GM23338 (cell line): ENCODE measurements at regions not wholly inside any gene's neighbourhood (a gene's known extent, or its start where the extent isn't known, plus 50 kb on each side); places are given as distances from the start of the nearest gene placed in this dataset.

Source experiments
- ATAC-seq: fragments of 200-7000 bp; cut with Tn5 transposase; 3 replicates; pipeline ENCODE4 v1.9.1; 2020
- DNase-seq: peaks from one replicate; pipeline ENCODE4 v3.0.0-alpha.2; 2015; ENCODE audit warnings: low spot score
- H2AFZ ChIP-seq: fragments of 200-600 bp; sonication (generic); 2 replicates; pipeline ENCODE4 v1.8.0; 2016; ENCODE audit warnings: antibody characterized with exemption, mild to moderate bottlenecking, moderate library complexity
- H3F3A ChIP-seq: fragments of 200-600 bp; sonication (generic); replicated peaks from 2 replicates; pipeline ENCODE4 v1.8.0; 2017; ENCODE audit warnings: antibody characterized with exemption, mixed run types, low read depth
- H3K27ac ChIP-seq: fragments of 200-600 bp; sonication (generic); 2 replicates; pipeline ENCODE4 v1.6.1; 2016; ENCODE audit warnings: low read depth
- H3K27me3 ChIP-seq: fragments of 200-600 bp; sonication (generic); 2 replicates; pipeline ENCODE4 v1.8.0; 2016; ENCODE audit warnings: mild to moderate bottlenecking, mixed run types, moderate library complexity; ENCODE audit not compliant: insufficient read depth
- H3K36me3 ChIP-seq: fragments of 200-600 bp; sonication (generic); 2 replicates; pipeline ENCODE4 v1.8.0; 2016; ENCODE audit warnings: mild to moderate bottlenecking; ENCODE audit not compliant: insufficient read depth
- H3K4me1 ChIP-seq: fragments of 200-600 bp; sonication (generic); 2 replicates; pipeline ENCODE4 v1.8.0; 2016; ENCODE audit warnings: mild to moderate bottlenecking, moderate library complexity; ENCODE audit not compliant: insufficient read depth
- H3K4me2 ChIP-seq: fragments of 200-600 bp; sonication (generic); 2 replicates; pipeline ENCODE4 v1.7.1; 2017; ENCODE audit warnings: mixed run types
- H3K4me3 ChIP-seq: fragments of 200-600 bp; sonication (generic); 2 replicates; pipeline ENCODE4 v1.6.1; 2016; ENCODE audit warnings: mixed run types
- H3K79me2 ChIP-seq: fragments of 200-600 bp; sonication (generic); replicated peaks from 2 replicates; pipeline ENCODE4 v1.8.0; 2017; ENCODE audit warnings: mild to moderate bottlenecking; ENCODE audit not compliant: insufficient read depth
- H3K9me2 ChIP-seq: fragments of 200-600 bp; sonication (generic); 2 replicates; pipeline ENCODE4 v1.8.0; 2017; ENCODE audit not compliant: insufficient read depth
- H4K20me1 ChIP-seq: fragments of 200-600 bp; sonication (generic); replicated peaks from 2 replicates; pipeline ENCODE4 v1.8.0; 2017; ENCODE audit warnings: mild to moderate bottlenecking; ENCODE audit not compliant: insufficient read depth
- H3K27ac Mint-ChIP-seq: 2 replicates; pipeline ENCODE4 v1.8.0; 2020; ENCODE audit warnings: inconsistent platforms, mild to moderate bottlenecking, moderate library complexity, mixed read lengths
- H3K27me3 Mint-ChIP-seq: 3 replicates; pipeline ENCODE4 v1.8.0; 2022; ENCODE audit warnings: low read depth, mild to moderate bottlenecking, moderate library complexity, mixed read lengths, inconsistent platforms; ENCODE audit not compliant: insufficient read depth, poor library complexity
- H3K36me3 Mint-ChIP-seq: 3 replicates; pipeline ENCODE4 v1.8.0; 2021; ENCODE audit warnings: low read depth, mild to moderate bottlenecking, inconsistent platforms, moderate library complexity, mixed read lengths
- H3K4me1 Mint-ChIP-seq: 3 replicates; pipeline ENCODE4 v1.8.0; 2020; ENCODE audit warnings: mild to moderate bottlenecking, inconsistent platforms, mixed read lengths
- H3K4me3 Mint-ChIP-seq: 3 replicates; pipeline ENCODE4 v1.8.0; 2021; ENCODE audit warnings: moderate library complexity, mild to moderate bottlenecking, inconsistent platforms, mixed read lengths
- H3K9me3 Mint-ChIP-seq: 3 replicates; pipeline ENCODE4 v1.8.0; 2020; ENCODE audit warnings: moderate library complexity, mild to moderate bottlenecking, inconsistent platforms, mixed read lengths
- NANOG ChIP-seq: IDR thresholded peaks from 2 replicates; pipeline ENCODE4 v1.6.1; 2016; ENCODE audit warnings: antibody characterized with exemption, borderline replicate concordance
- POLR2AphosphoS5 ChIP-seq: IDR thresholded peaks from 2 replicates; pipeline ENCODE4 v1.6.1; 2016; ENCODE audit warnings: antibody characterized with exemption, low read depth
- STAT1 ChIP-seq: IDR thresholded peaks from one replicate; pipeline ENCODE4 v1.6.1; 2016; ENCODE audit warnings: antibody characterized with exemption; ENCODE audit not compliant: unreplicated experiment
- ZNF114 ChIP-seq: fragments of 250-450 bp; sonication (Bioruptor Pico); IDR thresholded peaks from 2 replicates; pipeline ENCODE4 v1.5.0; 2020; ENCODE audit warnings: mild to moderate bottlenecking, moderate library complexity
- ZNF331 ChIP-seq: fragments of 250-450 bp; sonication (Bioruptor Pico); IDR thresholded peaks from 2 replicates; pipeline ENCODE4 v1.5.0; 2020; ENCODE audit warnings: low read depth, mild to moderate bottlenecking, moderate library complexity
- TF ChIP-seq, protein P1 (sequence below): fragments of 250-450 bp; sonication (Bioruptor Pico); IDR thresholded peaks from 2 replicates; pipeline ENCODE4 v1.5.0; 2020; ENCODE audit warnings: mild to moderate bottlenecking, moderate library complexity
- TF ChIP-seq, protein P2 (sequence below): IDR thresholded peaks from 2 replicates; pipeline ENCODE4 v1.6.1; 2016; ENCODE audit warnings: antibody characterized with exemption
- TF ChIP-seq, protein P3 (sequence below): IDR thresholded peaks from one replicate; pipeline ENCODE4 v1.6.1; 2018; ENCODE audit warnings: antibody characterized with exemption; ENCODE audit not compliant: unreplicated experiment

DNA sequence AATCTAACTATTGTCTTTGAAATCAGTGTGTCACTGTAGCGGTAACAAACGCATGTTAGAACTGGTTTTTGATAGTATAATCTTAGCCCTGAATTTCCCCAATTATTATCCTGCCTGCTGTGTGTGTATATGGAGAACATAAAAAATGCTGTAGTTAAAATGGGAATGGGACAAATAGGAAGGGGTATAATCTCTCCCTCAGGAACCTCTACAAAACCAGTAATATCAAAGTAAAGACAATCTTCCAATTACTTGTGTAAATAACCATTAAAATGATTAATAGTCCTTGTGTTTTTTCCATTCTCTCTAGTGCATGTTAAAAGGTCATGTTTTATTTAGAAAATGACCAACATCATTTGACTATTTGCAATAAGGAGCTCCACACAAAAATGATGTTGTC, 200.1 kb upstream of the TMTC1 start (continued):
- TF ChIP-seq ZNF331 (CRISPR knock-in tag) (no peak), POLR2AphosphoS5 (no peak), NANOG (no peak), STAT1 (no peak), ZNF114 (CRISPR knock-in tag) (no peak)
- TF ChIP-seq, protein P1, sequence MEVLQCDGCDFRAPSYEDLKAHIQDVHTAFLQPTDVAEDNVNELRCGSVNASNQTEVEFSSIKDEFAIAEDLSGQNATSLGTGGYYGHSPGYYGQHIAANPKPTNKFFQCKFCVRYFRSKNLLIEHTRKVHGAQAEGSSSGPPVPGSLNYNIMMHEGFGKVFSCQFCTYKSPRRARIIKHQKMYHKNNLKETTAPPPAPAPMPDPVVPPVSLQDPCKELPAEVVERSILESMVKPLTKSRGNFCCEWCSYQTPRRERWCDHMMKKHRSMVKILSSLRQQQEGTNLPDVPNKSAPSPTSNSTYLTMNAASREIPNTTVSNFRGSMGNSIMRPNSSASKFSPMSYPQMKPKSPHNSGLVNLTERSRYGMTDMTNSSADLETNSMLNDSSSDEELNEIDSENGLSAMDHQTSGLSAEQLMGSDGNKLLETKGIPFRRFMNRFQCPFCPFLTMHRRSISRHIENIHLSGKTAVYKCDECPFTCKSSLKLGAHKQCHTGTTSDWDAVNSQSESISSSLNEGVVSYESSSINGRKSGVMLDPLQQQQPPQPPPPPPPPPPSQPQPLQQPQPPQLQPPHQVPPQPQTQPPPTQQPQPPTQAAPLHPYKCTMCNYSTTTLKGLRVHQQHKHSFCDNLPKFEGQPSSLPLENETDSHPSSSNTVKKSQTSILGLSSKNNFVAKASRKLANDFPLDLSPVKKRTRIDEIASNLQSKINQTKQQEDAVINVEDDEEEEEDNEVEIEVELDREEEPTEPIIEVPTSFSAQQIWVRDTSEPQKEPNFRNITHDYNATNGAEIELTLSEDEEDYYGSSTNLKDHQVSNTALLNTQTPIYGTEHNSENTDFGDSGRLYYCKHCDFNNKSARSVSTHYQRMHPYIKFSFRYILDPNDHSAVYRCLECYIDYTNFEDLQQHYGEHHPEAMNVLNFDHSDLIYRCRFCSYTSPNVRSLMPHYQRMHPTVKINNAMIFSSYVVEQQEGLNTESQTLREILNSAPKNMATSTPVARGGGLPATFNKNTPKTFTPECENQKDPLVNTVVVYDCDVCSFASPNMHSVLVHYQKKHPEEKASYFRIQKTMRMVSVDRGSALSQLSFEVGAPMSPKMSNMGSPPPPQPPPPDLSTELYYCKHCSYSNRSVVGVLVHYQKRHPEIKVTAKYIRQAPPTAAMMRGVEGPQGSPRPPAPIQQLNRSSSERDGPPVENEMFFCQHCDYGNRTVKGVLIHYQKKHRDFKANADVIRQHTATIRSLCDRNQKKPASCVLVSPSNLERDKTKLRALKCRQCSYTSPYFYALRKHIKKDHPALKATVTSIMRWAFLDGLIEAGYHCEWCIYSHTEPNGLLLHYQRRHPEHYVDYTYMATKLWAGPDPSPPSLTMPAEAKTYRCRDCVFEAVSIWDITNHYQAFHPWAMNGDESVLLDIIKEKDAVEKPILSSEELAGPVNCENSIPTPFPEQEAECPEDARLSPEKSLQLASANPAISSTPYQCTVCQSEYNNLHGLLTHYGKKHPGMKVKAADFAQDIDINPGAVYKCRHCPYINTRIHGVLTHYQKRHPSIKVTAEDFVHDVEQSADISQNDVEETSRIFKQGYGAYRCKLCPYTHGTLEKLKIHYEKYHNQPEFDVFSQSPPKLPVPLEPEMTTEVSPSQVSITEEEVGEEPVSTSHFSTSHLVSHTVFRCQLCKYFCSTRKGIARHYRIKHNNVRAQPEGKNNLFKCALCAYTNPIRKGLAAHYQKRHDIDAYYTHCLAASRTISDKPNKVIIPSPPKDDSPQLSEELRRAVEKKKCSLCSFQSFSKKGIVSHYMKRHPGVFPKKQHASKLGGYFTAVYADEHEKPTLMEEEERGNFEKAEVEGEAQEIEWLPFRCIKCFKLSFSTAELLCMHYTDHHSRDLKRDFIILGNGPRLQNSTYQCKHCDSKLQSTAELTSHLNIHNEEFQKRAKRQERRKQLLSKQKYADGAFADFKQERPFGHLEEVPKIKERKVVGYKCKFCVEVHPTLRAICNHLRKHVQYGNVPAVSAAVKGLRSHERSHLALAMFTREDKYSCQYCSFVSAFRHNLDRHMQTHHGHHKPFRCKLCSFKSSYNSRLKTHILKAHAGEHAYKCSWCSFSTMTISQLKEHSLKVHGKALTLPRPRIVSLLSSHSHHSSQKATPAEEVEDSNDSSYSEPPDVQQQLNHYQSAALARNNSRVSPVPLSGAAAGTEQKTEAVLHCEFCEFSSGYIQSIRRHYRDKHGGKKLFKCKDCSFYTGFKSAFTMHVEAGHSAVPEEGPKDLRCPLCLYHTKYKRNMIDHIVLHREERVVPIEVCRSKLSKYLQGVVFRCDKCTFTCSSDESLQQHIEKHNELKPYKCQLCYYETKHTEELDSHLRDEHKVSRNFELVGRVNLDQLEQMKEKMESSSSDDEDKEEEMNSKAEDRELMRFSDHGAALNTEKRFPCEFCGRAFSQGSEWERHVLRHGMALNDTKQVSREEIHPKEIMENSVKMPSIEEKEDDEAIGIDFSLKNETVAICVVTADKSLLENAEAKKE (CRISPR knock-in tag): no peak
- TF ChIP-seq, protein P2, sequence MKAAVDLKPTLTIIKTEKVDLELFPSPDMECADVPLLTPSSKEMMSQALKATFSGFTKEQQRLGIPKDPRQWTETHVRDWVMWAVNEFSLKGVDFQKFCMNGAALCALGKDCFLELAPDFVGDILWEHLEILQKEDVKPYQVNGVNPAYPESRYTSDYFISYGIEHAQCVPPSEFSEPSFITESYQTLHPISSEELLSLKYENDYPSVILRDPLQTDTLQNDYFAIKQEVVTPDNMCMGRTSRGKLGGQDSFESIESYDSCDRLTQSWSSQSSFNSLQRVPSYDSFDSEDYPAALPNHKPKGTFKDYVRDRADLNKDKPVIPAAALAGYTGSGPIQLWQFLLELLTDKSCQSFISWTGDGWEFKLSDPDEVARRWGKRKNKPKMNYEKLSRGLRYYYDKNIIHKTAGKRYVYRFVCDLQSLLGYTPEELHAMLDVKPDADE: no peak

DNA sequence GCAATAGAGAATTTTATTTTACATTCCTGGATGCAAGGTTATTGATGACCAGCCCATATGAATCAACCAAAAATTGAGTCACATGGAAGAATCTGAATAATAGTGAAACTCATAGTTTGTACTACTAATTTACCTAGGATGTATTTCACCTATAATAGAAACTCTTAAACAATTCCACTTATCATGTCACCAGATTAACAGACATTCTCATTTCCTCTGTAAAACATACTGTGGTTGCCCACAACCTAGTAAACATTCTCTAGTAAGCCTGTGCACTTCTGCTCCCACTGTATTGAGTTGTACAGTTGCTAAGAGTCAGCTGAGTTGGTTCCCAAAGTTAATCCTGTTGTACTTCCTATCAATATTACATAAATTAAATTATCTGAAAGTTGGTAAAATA, 196.6 kb upstream of the TMTC1 start:
- H3K4me1 Mint-ChIP-seq: no peaks in the 10 kb centered on the region
- H3K4me3 ChIP-seq: no peak overlapping the region
- no peak overlapping the region for H2AFZ ChIP-seq
- H3K27me3 ChIP-seq: no peaks in the 10 kb centered on the region
- no peaks in the 10 kb centered on the region for H4K20me1 ChIP-seq
- no peaks in the 10 kb centered on the region for H3K4me1 ChIP-seq
- ATAC-seq (no peak), DNase-seq (no peak)
- no peaks in the 10 kb centered on the region; the same call in 2 of the 3 replicates for H3K9me3 Mint-ChIP-seq
- H3K4me2 ChIP-seq: no peak overlapping the region
- no peaks in the 10 kb centered on the region for H3F3A ChIP-seq
- no peak overlapping the region for H3K4me3 Mint-ChIP-seq
- TF ChIP-seq, protein P2: no peak
- TF ChIP-seq, protein P3, sequence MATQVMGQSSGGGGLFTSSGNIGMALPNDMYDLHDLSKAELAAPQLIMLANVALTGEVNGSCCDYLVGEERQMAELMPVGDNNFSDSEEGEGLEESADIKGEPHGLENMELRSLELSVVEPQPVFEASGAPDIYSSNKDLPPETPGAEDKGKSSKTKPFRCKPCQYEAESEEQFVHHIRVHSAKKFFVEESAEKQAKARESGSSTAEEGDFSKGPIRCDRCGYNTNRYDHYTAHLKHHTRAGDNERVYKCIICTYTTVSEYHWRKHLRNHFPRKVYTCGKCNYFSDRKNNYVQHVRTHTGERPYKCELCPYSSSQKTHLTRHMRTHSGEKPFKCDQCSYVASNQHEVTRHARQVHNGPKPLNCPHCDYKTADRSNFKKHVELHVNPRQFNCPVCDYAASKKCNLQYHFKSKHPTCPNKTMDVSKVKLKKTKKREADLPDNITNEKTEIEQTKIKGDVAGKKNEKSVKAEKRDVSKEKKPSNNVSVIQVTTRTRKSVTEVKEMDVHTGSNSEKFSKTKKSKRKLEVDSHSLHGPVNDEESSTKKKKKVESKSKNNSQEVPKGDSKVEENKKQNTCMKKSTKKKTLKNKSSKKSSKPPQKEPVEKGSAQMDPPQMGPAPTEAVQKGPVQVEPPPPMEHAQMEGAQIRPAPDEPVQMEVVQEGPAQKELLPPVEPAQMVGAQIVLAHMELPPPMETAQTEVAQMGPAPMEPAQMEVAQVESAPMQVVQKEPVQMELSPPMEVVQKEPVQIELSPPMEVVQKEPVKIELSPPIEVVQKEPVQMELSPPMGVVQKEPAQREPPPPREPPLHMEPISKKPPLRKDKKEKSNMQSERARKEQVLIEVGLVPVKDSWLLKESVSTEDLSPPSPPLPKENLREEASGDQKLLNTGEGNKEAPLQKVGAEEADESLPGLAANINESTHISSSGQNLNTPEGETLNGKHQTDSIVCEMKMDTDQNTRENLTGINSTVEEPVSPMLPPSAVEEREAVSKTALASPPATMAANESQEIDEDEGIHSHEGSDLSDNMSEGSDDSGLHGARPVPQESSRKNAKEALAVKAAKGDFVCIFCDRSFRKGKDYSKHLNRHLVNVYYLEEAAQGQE: no peak
- no peaks in the 10 kb centered on the region for H3K27me3 Mint-ChIP-seq
- no peak overlapping the region for H3K27ac Mint-ChIP-seq
- H3K79me2 ChIP-seq: no peaks in the 10 kb centered on the region
- peaks cover 12% of the 10 kb centered on the region for H3K9me2 ChIP-seq
- no peaks in the 10 kb centered on the region for H3K36me3 Mint-ChIP-seq
- H3K36me3 ChIP-seq: no peaks in the 10 kb centered on the region
- H3K27ac ChIP-seq: no peak overlapping the region
